ENCODE measurements at regions not wholly inside any gene's neighbourhood (a gene's known extent, or its start where the extent isn't known, plus 50 kb on each side); places are given as distances from the start of the nearest gene placed in this dataset.

- no peak for TF ChIP-seq EZH2 (IDR thresholded peaks at IDR 0.05; ENCODE audit: borderline replicate concordance, insufficient read depth, low read depth, low read length, poor library complexity, severe bottlenecking)
- TF ChIP-seq, protein P1, sequence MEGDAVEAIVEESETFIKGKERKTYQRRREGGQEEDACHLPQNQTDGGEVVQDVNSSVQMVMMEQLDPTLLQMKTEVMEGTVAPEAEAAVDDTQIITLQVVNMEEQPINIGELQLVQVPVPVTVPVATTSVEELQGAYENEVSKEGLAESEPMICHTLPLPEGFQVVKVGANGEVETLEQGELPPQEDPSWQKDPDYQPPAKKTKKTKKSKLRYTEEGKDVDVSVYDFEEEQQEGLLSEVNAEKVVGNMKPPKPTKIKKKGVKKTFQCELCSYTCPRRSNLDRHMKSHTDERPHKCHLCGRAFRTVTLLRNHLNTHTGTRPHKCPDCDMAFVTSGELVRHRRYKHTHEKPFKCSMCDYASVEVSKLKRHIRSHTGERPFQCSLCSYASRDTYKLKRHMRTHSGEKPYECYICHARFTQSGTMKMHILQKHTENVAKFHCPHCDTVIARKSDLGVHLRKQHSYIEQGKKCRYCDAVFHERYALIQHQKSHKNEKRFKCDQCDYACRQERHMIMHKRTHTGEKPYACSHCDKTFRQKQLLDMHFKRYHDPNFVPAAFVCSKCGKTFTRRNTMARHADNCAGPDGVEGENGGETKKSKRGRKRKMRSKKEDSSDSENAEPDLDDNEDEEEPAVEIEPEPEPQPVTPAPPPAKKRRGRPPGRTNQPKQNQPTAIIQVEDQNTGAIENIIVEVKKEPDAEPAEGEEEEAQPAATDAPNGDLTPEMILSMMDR (IDR thresholded peaks at IDR 0.05) = no peak
- no peak overlapping the region for H2AFZ ChIP-seq (ENCODE audit: insufficient read depth, low read depth, low read length, poor library complexity, severe bottlenecking)
- H3K36me3 ChIP-seq (replicated peaks in 1 of 2; ENCODE audit: control extremely low read depth in 1 of 2, control insufficient read depth in 1 of 2, extremely low read depth in 1 of 2, insufficient read depth in 2 of 2, low read length in 1 of 2) = no peaks in the 10 kb centered on the region
- Mint-ChIP-seq H3K4me3 (no peak overlapping the region), H3K9me3 (ENCODE audit: insufficient read depth) (peaks cover 2% of the 10 kb centered on the region), H3K4me1 (no peaks in the 10 kb centered on the region), H3K27me3 (peaks cover 24% of the 10 kb centered on the region), H3K27ac (no peak overlapping the region)
- no peak overlapping the region for H3K27ac ChIP-seq (ENCODE audit: low read length in 2 of 2)
- no peak overlapping the region for H3K4me2 ChIP-seq (replicated peaks; ENCODE audit: low read depth, low read length, poor library complexity, severe bottlenecking)
- intact Hi-C loops (cut with micrococcal nuclease) = no loop called here
- ChIA-PET POLR2A (no interaction called here), CTCF (no interaction called here)
- no peak overlapping the region for H3K9ac ChIP-seq (ENCODE audit: low read length)
- peaks cover 0 to 3% (median 0%) of the 10 kb centered on the region in 3 donors for H3K9me3 ChIP-seq (ENCODE audit: control extremely low read depth in 1 of 3, control insufficient read depth in 2 of 3, insufficient read depth in 1 of 3, low read length in 2 of 3)
- ATAC-seq (ENCODE audit: low read depth) = no peak
- no peak for DNase-seq
- WGBS (ENCODE audit: insufficient coverage) = 51% methylated on average over 2 of the region's 4 CpGs
- no peaks in the 10 kb centered on the region for H3K79me2 ChIP-seq (ENCODE audit: control insufficient read depth, insufficient read depth, low read length)
- peaks cover 0 to 3% (median 0%) of the 10 kb centered on the region in 4 experiments for H3K27me3 ChIP-seq (replicated peaks in 1 of 4; ENCODE audit: control extremely low read depth in 1 of 4, control insufficient read depth in 3 of 4, insufficient read depth in 4 of 4, low read length in 3 of 4)
- no peaks in the 10 kb centered on the region for H3K4me1 ChIP-seq (ENCODE audit: control insufficient read depth in 2 of 2, insufficient read depth in 2 of 2, low read length in 2 of 2)
- no peak overlapping the region for H3K4me3 ChIP-seq (ENCODE audit: control extremely low read depth in 1 of 5, extremely low read depth in 1 of 5, insufficient read depth in 1 of 5, low read depth in 2 of 5, low read length in 4 of 5)
- H4K20me1 ChIP-seq (ENCODE audit: control insufficient read depth, insufficient read depth, low read length, poor library complexity, severe bottlenecking) = no peaks in the 10 kb centered on the region
Measured at GRCh38 chr10:69697006-69697405, 67.0 kb downstream of the FAM241B start.

GRCh38 chr10:69703256-69703655 is 73.2 kb downstream of the FAM241B start:
- H3K27ac ChIP-seq (ENCODE audit: low read length in 2 of 2) = no peak overlapping the region
- no peaks in the 10 kb centered on the region for H3K36me3 ChIP-seq (replicated peaks in 1 of 2; ENCODE audit: control extremely low read depth in 1 of 2, control insufficient read depth in 1 of 2, extremely low read depth in 1 of 2, insufficient read depth in 2 of 2, low read length in 1 of 2)
- ChIA-PET CTCF (no interaction called here), POLR2A (no interaction called here)
- no CpG with 5 or more reads among the region's 3 CpGs for WGBS (ENCODE audit: insufficient coverage)
- ATAC-seq (ENCODE audit: low read depth) (no peak), DNase-seq (no peak)
- Mint-ChIP-seq H3K27ac (no peak overlapping the region), H3K4me1 (no peaks in the 10 kb centered on the region), H3K27me3 (peaks cover 20% of the 10 kb centered on the region), H3K4me3 (no peak overlapping the region), H3K9me3 (ENCODE audit: insufficient read depth) (peaks cover 7% of the 10 kb centered on the region)
- H3K79me2 ChIP-seq (ENCODE audit: control insufficient read depth, insufficient read depth, low read length) = no peaks in the 10 kb centered on the region
- no peaks in the 10 kb centered on the region for H3K4me1 ChIP-seq (ENCODE audit: control insufficient read depth in 2 of 2, insufficient read depth in 2 of 2, low read length in 2 of 2)
- H3K4me2 ChIP-seq (replicated peaks; ENCODE audit: low read depth, low read length, poor library complexity, severe bottlenecking) = no peak overlapping the region
- TF ChIP-seq, protein P1 (IDR thresholded peaks at IDR 0.05) = no peak
- no peak for TF ChIP-seq EZH2 (IDR thresholded peaks at IDR 0.05; ENCODE audit: borderline replicate concordance, insufficient read depth, low read depth, low read length, poor library complexity, severe bottlenecking)
- no peaks in the 10 kb centered on the region for H4K20me1 ChIP-seq (ENCODE audit: control insufficient read depth, insufficient read depth, low read length, poor library complexity, severe bottlenecking)
- H3K9me3 ChIP-seq (ENCODE audit: control extremely low read depth in 1 of 3, control insufficient read depth in 2 of 3, insufficient read depth in 1 of 3, low read length in 2 of 3) = peaks cover 0 to 4% (median 2%) of the 10 kb centered on the region in 3 donors
- H3K27me3 ChIP-seq (replicated peaks in 1 of 4; ENCODE audit: control extremely low read depth in 1 of 4, control insufficient read depth in 3 of 4, insufficient read depth in 4 of 4, low read length in 3 of 4) = peaks cover 0 to 4% (median 2%) of the 10 kb centered on the region in 4 experiments
- no peak overlapping the region for H2AFZ ChIP-seq (ENCODE audit: insufficient read depth, low read depth, low read length, poor library complexity, severe bottlenecking)
- intact Hi-C loops (cut with micrococcal nuclease) = no loop called here
- H3K4me3 ChIP-seq (ENCODE audit: control extremely low read depth in 1 of 5, extremely low read depth in 1 of 5, insufficient read depth in 1 of 5, low read depth in 2 of 5, low read length in 4 of 5) = no peak overlapping the region
- H3K9ac ChIP-seq (ENCODE audit: low read length) = no peak overlapping the region
